ENCODE measurements at regions not wholly inside any gene's neighbourhood (a gene's known extent, or its start where the extent isn't known, plus 50 kb on each side); places are given as distances from the start of the nearest gene placed in this dataset.

GRCh38 chr15:88403351-88403791 is 63.8 kb downstream of the MRPL46 start:
- Mint-ChIP-seq H3K27ac (ENCODE audit: unreplicated experiment) (no peak overlapping the region), H3K36me3 (ENCODE audit: insufficient read depth, unreplicated experiment) (no peaks in the 10 kb centered on the region), H3K27me3 (ENCODE audit: unreplicated experiment) (peaks cover 59% of the 10 kb centered on the region), H3K4me1 (ENCODE audit: low read depth, unreplicated experiment) (no peaks in the 10 kb centered on the region), H3K4me3 (ENCODE audit: low read depth, unreplicated experiment) (no peak overlapping the region), H3K9me3 (ENCODE audit: low read depth, unreplicated experiment) (no peaks in the 10 kb centered on the region)
- CTCF ChIA-PET = interaction anchor here (0.6 to 0.7 kb wide), 2 partner anchors 11 to 18 kb away, joined by 3 to 4 read pairs; no protein-coding TSS in a partner anchor
- TF ChIP-seq, protein P1, sequence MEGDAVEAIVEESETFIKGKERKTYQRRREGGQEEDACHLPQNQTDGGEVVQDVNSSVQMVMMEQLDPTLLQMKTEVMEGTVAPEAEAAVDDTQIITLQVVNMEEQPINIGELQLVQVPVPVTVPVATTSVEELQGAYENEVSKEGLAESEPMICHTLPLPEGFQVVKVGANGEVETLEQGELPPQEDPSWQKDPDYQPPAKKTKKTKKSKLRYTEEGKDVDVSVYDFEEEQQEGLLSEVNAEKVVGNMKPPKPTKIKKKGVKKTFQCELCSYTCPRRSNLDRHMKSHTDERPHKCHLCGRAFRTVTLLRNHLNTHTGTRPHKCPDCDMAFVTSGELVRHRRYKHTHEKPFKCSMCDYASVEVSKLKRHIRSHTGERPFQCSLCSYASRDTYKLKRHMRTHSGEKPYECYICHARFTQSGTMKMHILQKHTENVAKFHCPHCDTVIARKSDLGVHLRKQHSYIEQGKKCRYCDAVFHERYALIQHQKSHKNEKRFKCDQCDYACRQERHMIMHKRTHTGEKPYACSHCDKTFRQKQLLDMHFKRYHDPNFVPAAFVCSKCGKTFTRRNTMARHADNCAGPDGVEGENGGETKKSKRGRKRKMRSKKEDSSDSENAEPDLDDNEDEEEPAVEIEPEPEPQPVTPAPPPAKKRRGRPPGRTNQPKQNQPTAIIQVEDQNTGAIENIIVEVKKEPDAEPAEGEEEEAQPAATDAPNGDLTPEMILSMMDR (IDR thresholded peaks at IDR 0.05; ENCODE audit: unreplicated experiment) = no peak
- intact Hi-C loops (cut with micrococcal nuclease; ENCODE audit: unreplicated experiment) = no loop called here
- no TSS peak for BruUV-seq (replicated peaks)
- DNase-seq = no peak

GRCh38 chr15:88401996-88402656 is 65.1 kb downstream of the MRPL46 start:
- Mint-ChIP-seq H3K9me3 (ENCODE audit: low read depth, unreplicated experiment) (no peaks in the 10 kb centered on the region), H3K4me1 (ENCODE audit: low read depth, unreplicated experiment) (no peaks in the 10 kb centered on the region), H3K36me3 (ENCODE audit: insufficient read depth, unreplicated experiment) (no peaks in the 10 kb centered on the region), H3K27me3 (ENCODE audit: unreplicated experiment) (peaks cover 59% of the 10 kb centered on the region), H3K27ac (ENCODE audit: unreplicated experiment) (no peak overlapping the region), H3K4me3 (ENCODE audit: low read depth, unreplicated experiment) (no peak overlapping the region)
- TF ChIP-seq, protein P1 (IDR thresholded peaks at IDR 0.05; ENCODE audit: unreplicated experiment) = no peak
- intact Hi-C loops (cut with micrococcal nuclease; ENCODE audit: unreplicated experiment) = no loop called here
- no TSS peak for BruUV-seq (replicated peaks)
- no peak for DNase-seq
- CTCF ChIA-PET = interaction anchor here (1.3 kb wide), 1 partner anchor 12 kb away, joined by 4 read pairs; no protein-coding TSS in a partner anchor

- CTCF ChIA-PET = interaction anchor here (1.3 kb wide), 1 partner anchor 12 kb away, joined by 4 read pairs; no protein-coding TSS in a partner anchor
- Mint-ChIP-seq H3K4me1 (ENCODE audit: low read depth, unreplicated experiment) (no peaks in the 10 kb centered on the region), H3K27ac (ENCODE audit: unreplicated experiment) (no peak overlapping the region), H3K36me3 (ENCODE audit: insufficient read depth, unreplicated experiment) (no peaks in the 10 kb centered on the region), H3K9me3 (ENCODE audit: low read depth, unreplicated experiment) (no peaks in the 10 kb centered on the region), H3K27me3 (ENCODE audit: unreplicated experiment) (peaks cover 64% of the 10 kb centered on the region), H3K4me3 (ENCODE audit: low read depth, unreplicated experiment) (no peak overlapping the region)
- intact Hi-C loops (cut with micrococcal nuclease; ENCODE audit: unreplicated experiment) = no loop called here
- no peak for DNase-seq
- BruUV-seq (replicated peaks) = no TSS peak
- TF ChIP-seq, protein P1 (IDR thresholded peaks at IDR 0.05; ENCODE audit: unreplicated experiment) = no peak
Measured at GRCh38 chr15:88401251-88401995, 65.8 kb downstream of the MRPL46 start.

DNA sequence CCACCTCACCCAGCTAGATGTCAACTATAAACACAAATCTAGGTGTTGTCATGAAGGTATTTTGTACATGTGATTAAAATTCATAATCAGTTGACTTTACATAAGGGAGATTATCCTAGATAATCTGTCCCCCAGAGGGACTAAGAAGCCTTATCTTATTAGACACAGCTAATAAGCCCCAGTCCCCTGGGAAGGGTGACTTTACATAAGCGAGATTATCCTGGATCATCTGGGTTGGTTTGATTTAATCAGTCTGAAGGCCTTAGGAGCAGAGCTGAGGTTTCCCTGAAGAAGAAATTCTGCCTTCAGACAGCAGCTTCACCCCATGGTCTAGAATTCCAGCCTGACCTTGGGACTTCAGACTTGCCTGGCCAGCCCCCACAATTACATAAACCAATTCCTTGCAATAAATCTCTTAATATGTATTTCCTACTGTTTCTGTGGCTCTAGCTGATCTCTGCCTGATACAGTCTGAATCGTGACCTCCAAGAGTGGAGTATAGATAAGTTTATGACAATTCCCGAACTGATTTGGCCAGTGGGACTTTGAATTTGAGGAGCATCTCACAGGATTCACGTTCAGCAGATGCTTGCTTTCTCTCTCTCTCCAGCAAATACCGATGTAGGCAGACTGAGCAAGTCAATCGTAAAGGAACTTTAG is 66.5 kb downstream of the MRPL46 start:
- intact Hi-C loops (cut with micrococcal nuclease; ENCODE audit: unreplicated experiment) = no loop called here
- CTCF ChIA-PET = interaction anchor here (1.3 kb wide), 1 partner anchor 13 kb away, joined by 4 read pairs; no protein-coding TSS in a partner anchor
- Mint-ChIP-seq H3K36me3 (ENCODE audit: insufficient read depth, unreplicated experiment) (no peaks in the 10 kb centered on the region), H3K9me3 (ENCODE audit: low read depth, unreplicated experiment) (no peaks in the 10 kb centered on the region), H3K4me3 (ENCODE audit: low read depth, unreplicated experiment) (no peak overlapping the region), H3K27me3 (ENCODE audit: unreplicated experiment) (peaks cover 66% of the 10 kb centered on the region), H3K27ac (ENCODE audit: unreplicated experiment) (no peak overlapping the region), H3K4me1 (ENCODE audit: low read depth, unreplicated experiment) (no peaks in the 10 kb centered on the region)
- TF ChIP-seq, protein P1 (IDR thresholded peaks at IDR 0.05; ENCODE audit: unreplicated experiment) = no peak
- no TSS peak for BruUV-seq (replicated peaks)
- DNase-seq = no peak
